Panc1 (cell line): ENCODE measurements at regions not wholly inside any gene's neighbourhood (a gene's known extent, or its start where the extent isn't known, plus 50 kb on each side); places are given as distances from the start of the nearest gene placed in this dataset.

Source experiments
- CTCF ChIP-seq: fragments of 450-650 bp; IDR thresholded peaks from 2 replicates; pipeline ENCODE4 v1.5.1; 2017; ENCODE audit warnings: mild to moderate bottlenecking
- POLR2AphosphoS5 ChIP-seq: IDR thresholded peaks from 2 replicates; pipeline ENCODE4 v1.6.1; 2012; ENCODE audit warnings: mild to moderate bottlenecking, low read depth, low read length, moderate library complexity
- REST ChIP-seq, 2 experiments: IDR thresholded peaks; 2 replicates each; pipeline ENCODE4 v1.6.1; 2011 to 2012; ENCODE audit warnings: low read depth in 2 of 2, control low read depth in 1 of 2, low read length in 1 of 2, mild to moderate bottlenecking in 1 of 2, moderate library complexity in 1 of 2; ENCODE audit not compliant: insufficient read depth in 1 of 2
- TCF7L2 ChIP-seq: IDR thresholded peaks from 2 replicates; pipeline ENCODE4 v1.6.1; 2011; ENCODE audit warnings: mild to moderate bottlenecking, low read depth, low read length, inconsistent platforms

GRCh38 chr10:10772411-10772810, 245.3 kb upstream of the CELF2 start:
- no peak for TF ChIP-seq CTCF
- no peak for TF ChIP-seq REST (IDR thresholded peaks at IDR 0.05; ENCODE audit: insufficient read depth in 1 of 2, low read depth in 2 of 2, low read length in 1 of 2)
- TF ChIP-seq POLR2AphosphoS5: no peak
- TF ChIP-seq TCF7L2: no peak
